ENCODE measurements at regions not wholly inside any gene's neighbourhood (a gene's known extent, or its start where the extent isn't known, plus 50 kb on each side); places are given as distances from the start of the nearest gene placed in this dataset.

DNA sequence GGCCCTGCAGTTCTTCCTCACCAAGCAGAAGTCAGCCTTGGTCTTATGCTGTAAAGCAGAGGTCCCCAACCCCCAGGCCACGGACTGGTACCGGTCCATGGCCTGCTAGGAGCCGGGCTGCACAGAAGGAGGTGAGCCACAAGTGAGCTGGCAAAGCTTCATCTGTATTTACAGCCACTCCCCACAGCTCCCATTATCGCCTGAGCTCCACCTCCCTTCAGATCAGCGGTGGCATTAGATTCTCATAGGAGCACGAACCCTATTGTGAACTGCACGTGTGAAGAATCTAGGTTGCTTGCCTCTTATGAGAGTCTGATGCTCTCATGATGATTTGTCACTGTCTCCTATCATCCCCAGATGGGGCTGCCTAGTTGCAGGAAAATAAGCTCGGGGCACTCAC, 87.6 kb upstream of the NEBL start:
- BruUV-seq (replicated peaks), result no TSS peak
- Histone ChIP-seq H3K27me3 (ENCODE audit: control insufficient read depth, insufficient read depth, low read length) (no peaks in the 10 kb centered on the region), H3K4me1 (ENCODE audit: control insufficient read depth, insufficient read depth, low read length) (no peaks in the 10 kb centered on the region; the same call in 1 of the 2 replicates), H3K4me3 (ENCODE audit: low read depth in 2 of 2, low read length in 2 of 2) (no peak overlapping the region), H3K27ac (ENCODE audit: low read length) (no peak overlapping the region), H3K9me3 (ENCODE audit: control insufficient read depth, insufficient read depth, low read depth, low read length) (no peaks in the 10 kb centered on the region), H3K36me3 (ENCODE audit: control insufficient read depth, insufficient read depth, low read length) (no peaks in the 10 kb centered on the region)
- ATAC-seq (no peak), DNase-seq (ENCODE audit: low read depth, low spot score) (no peak)
- in situ Hi-C loops (cut with HindIII; ENCODE audit: low pct_unique_long_range_greater_than_20kb, low sequenced_read_pairs), result no loop called here
- ChIA-PET CTCF (no interaction called here), POLR2A (no interaction called here)
- intact Hi-C loops (cut with micrococcal nuclease; ENCODE audit: unreplicated experiment), result no loop called here
- TF ChIP-seq, protein P1, sequence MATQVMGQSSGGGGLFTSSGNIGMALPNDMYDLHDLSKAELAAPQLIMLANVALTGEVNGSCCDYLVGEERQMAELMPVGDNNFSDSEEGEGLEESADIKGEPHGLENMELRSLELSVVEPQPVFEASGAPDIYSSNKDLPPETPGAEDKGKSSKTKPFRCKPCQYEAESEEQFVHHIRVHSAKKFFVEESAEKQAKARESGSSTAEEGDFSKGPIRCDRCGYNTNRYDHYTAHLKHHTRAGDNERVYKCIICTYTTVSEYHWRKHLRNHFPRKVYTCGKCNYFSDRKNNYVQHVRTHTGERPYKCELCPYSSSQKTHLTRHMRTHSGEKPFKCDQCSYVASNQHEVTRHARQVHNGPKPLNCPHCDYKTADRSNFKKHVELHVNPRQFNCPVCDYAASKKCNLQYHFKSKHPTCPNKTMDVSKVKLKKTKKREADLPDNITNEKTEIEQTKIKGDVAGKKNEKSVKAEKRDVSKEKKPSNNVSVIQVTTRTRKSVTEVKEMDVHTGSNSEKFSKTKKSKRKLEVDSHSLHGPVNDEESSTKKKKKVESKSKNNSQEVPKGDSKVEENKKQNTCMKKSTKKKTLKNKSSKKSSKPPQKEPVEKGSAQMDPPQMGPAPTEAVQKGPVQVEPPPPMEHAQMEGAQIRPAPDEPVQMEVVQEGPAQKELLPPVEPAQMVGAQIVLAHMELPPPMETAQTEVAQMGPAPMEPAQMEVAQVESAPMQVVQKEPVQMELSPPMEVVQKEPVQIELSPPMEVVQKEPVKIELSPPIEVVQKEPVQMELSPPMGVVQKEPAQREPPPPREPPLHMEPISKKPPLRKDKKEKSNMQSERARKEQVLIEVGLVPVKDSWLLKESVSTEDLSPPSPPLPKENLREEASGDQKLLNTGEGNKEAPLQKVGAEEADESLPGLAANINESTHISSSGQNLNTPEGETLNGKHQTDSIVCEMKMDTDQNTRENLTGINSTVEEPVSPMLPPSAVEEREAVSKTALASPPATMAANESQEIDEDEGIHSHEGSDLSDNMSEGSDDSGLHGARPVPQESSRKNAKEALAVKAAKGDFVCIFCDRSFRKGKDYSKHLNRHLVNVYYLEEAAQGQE (IDR thresholded peaks at IDR 0.05; ENCODE audit: insufficient read depth in 1 of 2, low read depth in 2 of 2, low read length in 1 of 2), result no peak
- TF ChIP-seq POLR2AphosphoS5 (IDR thresholded peaks at IDR 0.05; ENCODE audit: low read depth, low read length) (no peak), SIN3A (IDR thresholded peaks at IDR 0.05; ENCODE audit: borderline replicate concordance, insufficient read depth, low read depth, low read length) (no peak), TCF7L2 (IDR thresholded peaks at IDR 0.05; ENCODE audit: low read depth, low read length) (no peak)
- TF ChIP-seq, protein P2, sequence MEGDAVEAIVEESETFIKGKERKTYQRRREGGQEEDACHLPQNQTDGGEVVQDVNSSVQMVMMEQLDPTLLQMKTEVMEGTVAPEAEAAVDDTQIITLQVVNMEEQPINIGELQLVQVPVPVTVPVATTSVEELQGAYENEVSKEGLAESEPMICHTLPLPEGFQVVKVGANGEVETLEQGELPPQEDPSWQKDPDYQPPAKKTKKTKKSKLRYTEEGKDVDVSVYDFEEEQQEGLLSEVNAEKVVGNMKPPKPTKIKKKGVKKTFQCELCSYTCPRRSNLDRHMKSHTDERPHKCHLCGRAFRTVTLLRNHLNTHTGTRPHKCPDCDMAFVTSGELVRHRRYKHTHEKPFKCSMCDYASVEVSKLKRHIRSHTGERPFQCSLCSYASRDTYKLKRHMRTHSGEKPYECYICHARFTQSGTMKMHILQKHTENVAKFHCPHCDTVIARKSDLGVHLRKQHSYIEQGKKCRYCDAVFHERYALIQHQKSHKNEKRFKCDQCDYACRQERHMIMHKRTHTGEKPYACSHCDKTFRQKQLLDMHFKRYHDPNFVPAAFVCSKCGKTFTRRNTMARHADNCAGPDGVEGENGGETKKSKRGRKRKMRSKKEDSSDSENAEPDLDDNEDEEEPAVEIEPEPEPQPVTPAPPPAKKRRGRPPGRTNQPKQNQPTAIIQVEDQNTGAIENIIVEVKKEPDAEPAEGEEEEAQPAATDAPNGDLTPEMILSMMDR (IDR thresholded peaks at IDR 0.05), result no peak

DNA sequence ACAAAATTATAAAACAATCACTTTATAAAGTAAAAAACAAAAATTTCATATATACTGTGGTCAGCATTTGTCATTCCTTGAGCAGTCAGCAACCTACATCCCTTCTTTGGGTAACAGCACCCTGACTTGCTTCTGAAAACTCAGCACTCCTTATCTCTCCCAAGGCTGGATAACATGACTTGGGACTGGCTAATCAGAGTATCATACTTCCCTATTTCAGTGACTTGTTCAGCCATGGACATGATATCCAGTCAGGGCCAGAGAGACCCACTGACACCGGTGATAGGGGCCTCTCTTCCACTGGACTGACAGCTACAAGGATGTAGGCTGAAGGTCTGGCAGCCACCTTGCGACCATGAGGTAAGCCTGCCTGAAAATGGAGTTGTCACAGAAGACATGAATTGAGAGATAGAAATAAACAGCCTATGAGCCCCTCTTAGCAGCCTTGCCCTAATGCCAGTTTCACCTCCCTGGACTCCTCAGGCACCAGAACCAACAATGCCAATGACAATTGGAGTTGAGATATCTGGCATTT, 84.4 kb upstream of the NEBL start:
- Histone ChIP-seq H3K27me3 (ENCODE audit: control insufficient read depth, insufficient read depth, low read length) (no peaks in the 10 kb centered on the region), H3K9me3 (ENCODE audit: control insufficient read depth, insufficient read depth, low read depth, low read length) (no peaks in the 10 kb centered on the region), H3K36me3 (ENCODE audit: control insufficient read depth, insufficient read depth, low read length) (no peaks in the 10 kb centered on the region), H3K4me1 (ENCODE audit: control insufficient read depth, insufficient read depth, low read length) (no peaks in the 10 kb centered on the region; the same call in 1 of the 2 replicates), H3K4me3 (ENCODE audit: low read depth in 2 of 2, low read length in 2 of 2) (no peak overlapping the region), H3K27ac (ENCODE audit: low read length) (no peak overlapping the region)
- DNase-seq (ENCODE audit: low read depth, low spot score) (no peak), ATAC-seq (no peak)
- CTCF ChIA-PET, result no interaction called here
- POLR2A ChIA-PET, result no interaction called here
- no TSS peak for BruUV-seq (replicated peaks)
- in situ Hi-C loops (cut with HindIII; ENCODE audit: low pct_unique_long_range_greater_than_20kb, low sequenced_read_pairs) (no loop called here), intact Hi-C loops (cut with micrococcal nuclease; ENCODE audit: unreplicated experiment) (no loop called here)
- TF ChIP-seq, protein P1 (IDR thresholded peaks at IDR 0.05; ENCODE audit: insufficient read depth in 1 of 2, low read depth in 2 of 2, low read length in 1 of 2), result no peak
- TF ChIP-seq TCF7L2 (IDR thresholded peaks at IDR 0.05; ENCODE audit: low read depth, low read length), result no peak
- no peak for TF ChIP-seq POLR2AphosphoS5 (IDR thresholded peaks at IDR 0.05; ENCODE audit: low read depth, low read length)
- TF ChIP-seq, protein P2 (IDR thresholded peaks at IDR 0.05), result no peak
- no peak for TF ChIP-seq SIN3A (IDR thresholded peaks at IDR 0.05; ENCODE audit: borderline replicate concordance, insufficient read depth, low read depth, low read length)
